GM21619 (cell line): ENCODE measurements at regions not wholly inside any gene's neighbourhood (a gene's known extent, or its start where the extent isn't known, plus 50 kb on each side); places are given as distances from the start of the nearest gene placed in this dataset.
"Not testable (repeated sequence)": the region's sequence is repeated elsewhere in the genome, so short reads cannot be mapped to it uniquely, and the experiment has no call there.

Source experiments
- ATAC-seq: cut with Tn5 transposase; IDR thresholded peaks from one replicate; pipeline ENCODE4 v1.9.1; 2021; ENCODE audit not compliant: unreplicated experiment

- no peak for ATAC-seq
Measured at GRCh38 chr4:56148428-56148827, 199.7 kb downstream of the CEP135 start.

GRCh38 chr4:56147371-56147770 lies 198.6 kb downstream of the CEP135 start:
- ATAC-seq = no peak

DNA sequence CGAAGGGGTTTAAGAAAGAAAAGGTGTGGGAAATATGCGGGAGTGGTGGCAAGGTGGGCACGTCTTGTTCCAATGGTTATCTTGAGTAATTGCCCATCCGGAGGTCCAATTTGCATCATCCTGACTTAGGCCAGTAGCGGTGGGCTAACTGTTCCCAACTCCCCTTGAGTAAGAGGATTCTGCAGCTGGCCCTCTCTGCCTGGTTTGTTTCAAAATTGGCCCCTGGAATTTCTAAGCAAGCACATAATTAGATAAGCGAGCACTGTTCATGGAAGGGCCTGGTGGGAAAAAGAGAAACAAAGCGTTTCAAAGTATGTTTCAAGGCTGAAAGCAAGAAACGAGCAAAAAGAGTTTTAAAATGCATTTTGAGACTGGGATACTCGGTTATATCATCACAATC lies 198.2 kb downstream of the CEP135 start:
- no peak for ATAC-seq

DNA sequence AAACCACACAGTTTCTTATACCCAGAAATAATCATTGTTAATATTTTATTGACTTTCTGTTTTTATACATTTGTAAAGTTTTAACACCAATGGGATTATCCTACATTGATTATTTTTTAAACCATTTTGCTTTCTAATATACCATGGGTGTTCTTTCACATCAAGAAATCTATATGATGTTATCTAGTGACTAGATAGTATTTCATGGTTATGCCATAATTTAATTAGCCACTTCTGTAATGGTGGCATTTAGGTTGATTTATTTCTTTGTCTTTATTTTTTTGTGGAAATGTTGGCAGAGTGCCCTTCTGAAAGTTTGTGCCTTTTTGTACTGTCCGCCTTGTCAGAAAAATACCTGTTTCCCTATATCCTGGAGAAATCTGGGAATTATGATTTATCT lies 193.3 kb downstream of the CEP135 start:
- no peak for ATAC-seq

DNA sequence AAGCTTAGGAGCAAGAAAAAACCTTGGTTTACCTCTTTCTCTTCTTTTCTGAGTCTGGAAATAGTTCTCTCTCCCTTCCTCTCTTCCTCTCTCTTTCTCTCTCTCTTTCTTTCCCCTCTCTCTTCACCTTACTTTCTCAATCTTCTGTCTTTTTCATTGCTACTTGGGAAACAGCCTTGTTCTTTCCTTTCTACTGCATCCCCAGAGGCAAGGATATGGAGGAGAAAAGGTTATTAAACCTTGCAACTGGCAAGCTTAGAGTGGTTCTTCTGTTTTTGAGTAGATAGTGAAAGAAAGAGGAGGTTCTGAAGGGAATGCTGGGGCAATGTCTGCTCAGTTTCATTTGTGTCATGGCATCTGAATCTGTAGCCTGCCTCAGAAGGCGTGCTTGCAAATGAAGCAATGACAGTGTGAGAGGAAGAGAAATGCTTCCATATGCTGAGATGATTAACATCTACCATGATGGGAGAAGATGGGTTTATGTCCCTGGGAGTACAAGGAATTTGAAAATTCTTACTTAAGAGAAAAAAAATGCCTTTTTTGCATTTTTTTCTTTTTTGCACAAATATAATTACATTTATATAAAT lies 190.6 kb downstream of the CEP135 start:
- no peak for ATAC-seq

- ATAC-seq = not testable (repeated sequence)
Measured at GRCh38 chr4:56134834-56135233, 186.1 kb downstream of the CEP135 start.

GRCh38 chr4:56134266-56134665 lies 185.5 kb downstream of the CEP135 start:
- no peak for ATAC-seq

GRCh38 chr4:56132835-56133234 lies 184.1 kb downstream of the CEP135 start:
- ATAC-seq = no peak

- ATAC-seq = not testable (repeated sequence)
Measured at GRCh38 chr4:56132188-56132587, 183.4 kb downstream of the CEP135 start.

- ATAC-seq = no peak
Measured at GRCh38 chr4:56130606-56131155, 181.9 kb downstream of the CEP135 start.

- no peak for ATAC-seq
Measured at GRCh38 chr4:56129431-56129861, 180.7 kb downstream of the CEP135 start.

DNA sequence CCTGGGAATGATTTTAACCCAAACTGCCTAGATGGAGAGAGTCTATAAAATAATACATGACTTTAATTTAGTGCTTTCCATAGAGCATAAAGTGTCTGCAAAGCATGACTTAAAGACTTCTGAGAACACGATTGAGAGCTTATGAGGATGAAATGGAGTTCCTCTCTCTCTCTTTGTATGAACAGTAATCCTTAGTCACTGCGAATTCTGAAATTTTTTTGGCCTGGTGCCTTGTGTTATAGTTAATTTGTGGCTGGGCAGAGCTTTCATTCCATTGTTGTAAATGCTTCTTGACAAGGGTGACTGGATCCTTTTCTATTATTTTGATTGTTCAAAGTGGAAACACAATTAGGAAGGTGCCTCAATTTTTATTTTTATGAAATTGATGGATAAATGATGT lies 179.5 kb downstream of the CEP135 start:
- no peak for ATAC-seq

DNA sequence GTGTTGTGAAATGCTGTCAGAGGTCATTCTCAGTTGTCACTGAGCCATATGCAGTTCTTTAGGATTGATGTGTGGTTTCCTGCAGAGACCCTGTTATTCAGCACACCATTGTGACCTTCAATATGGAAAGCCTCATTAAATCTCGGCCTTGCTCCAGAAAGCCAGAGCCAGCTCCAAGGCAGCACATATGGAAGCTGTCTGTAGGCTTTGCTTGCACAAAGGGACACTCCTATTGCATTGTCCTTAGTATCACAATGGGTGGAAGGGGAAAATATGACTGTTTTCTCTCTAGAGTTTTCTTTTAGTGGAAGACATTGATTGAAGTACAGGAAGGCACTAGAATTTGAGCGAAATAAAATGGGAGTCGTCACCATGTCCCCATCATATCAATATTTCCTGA lies 179.0 kb downstream of the CEP135 start:
- ATAC-seq = no peak

DNA sequence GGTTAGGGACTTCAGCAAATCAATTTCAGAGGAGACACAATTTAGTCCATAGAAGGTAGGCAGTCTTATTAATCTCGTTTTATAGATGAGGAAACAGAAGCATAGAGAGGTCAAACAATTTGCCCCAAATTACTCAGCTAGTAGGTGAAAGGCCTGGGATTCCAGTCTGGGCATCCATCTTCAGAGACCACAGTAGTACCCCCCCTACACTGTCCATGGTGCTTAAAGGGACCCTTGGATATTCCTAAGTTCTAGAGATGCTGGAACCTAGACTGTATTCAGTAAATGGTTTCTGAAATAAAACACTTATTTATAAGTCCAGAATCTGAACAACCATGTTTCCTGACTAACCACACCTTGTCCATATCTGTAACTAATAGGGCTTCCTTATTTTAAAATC lies 174.8 kb downstream of the CEP135 start:
- ATAC-seq = no peak

- ATAC-seq = no peak
Measured at GRCh38 chr4:56123051-56123450, 174.3 kb downstream of the CEP135 start.

GRCh38 chr4:56118845-56119244 lies 170.1 kb downstream of the CEP135 start:
- no peak for ATAC-seq

- ATAC-seq = no peak
Measured at GRCh38 chr4:56118055-56118454, 169.3 kb downstream of the CEP135 start.

GRCh38 chr4:56115898-56116297 lies 167.2 kb downstream of the CEP135 start:
- no peak for ATAC-seq

- ATAC-seq = no peak
Measured at GRCh38 chr4:56112377-56112776, 163.6 kb downstream of the CEP135 start.

GRCh38 chr4:56106180-56107147 lies 157.7 kb downstream of the CEP135 start:
- ATAC-seq = no peak

DNA sequence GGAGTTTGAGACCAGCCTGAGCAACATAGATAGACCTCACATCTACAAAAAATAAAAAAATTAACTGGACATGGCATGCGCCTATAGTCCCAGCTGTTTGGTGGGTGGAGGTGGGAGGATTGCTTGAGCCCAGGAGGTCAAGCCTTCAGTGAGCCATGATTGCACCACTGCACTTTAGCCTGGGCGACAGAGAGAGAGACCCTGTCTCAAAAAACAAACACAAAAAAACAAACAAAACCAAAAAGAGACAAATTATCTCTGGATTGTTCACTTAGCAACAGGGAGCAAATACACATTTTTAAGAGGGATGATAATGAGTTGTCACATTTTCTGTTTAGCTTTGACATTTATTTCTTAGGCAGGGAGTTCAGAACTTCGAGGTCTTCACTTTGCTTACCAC lies 155.4 kb downstream of the CEP135 start:
- no peak for ATAC-seq

DNA sequence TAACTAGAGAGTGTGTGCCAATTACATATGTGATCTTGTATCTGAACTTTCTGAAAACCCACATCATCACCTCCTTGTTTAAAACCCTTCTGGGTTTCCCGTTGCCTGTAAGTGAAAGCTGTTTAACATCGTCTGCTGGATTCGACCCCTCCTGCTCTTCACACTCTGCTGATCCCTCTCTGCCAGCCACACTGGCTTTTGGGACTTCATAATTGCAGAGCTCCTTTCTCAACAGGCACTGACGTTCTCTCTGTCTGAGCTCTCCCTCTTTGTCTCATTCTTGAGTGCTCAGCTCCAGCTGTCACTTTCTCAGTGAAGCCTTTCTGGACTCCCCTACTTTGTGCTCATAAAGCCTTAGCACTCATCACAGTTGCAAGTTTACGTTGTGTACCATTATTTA lies 153.9 kb downstream of the CEP135 start:
- no peak for ATAC-seq
